ENCODE measurements at regions not wholly inside any gene's neighbourhood (a gene's known extent, or its start where the extent isn't known, plus 50 kb on each side); places are given as distances from the start of the nearest gene placed in this dataset.

- TF ChIP-seq EZH2phosphoT487 (IDR thresholded peaks at IDR 0.05; ENCODE audit: insufficient read depth, low read depth) (no peak), EZH2 (IDR thresholded peaks at IDR 0.05; ENCODE audit: insufficient read depth, poor library complexity, severe bottlenecking) (no peak)
Observed at GRCh38 chr2:53498210-53498609, 269.4 kb upstream of the CHAC2 start.

Data from GM23248 (cell line).